Fibroblast of villous mesenchyme (primary cell): ENCODE measurements at regions not wholly inside any gene's neighbourhood (a gene's known extent, or its start where the extent isn't known, plus 50 kb on each side); places are given as distances from the start of the nearest gene placed in this dataset.

Experiments used
- DNase-seq: peaks from one replicate; pipeline ENCODE4 v3.0.0-alpha.2; 2010; ENCODE audit warnings: low read depth
- H3K4me3 ChIP-seq: 2 replicates; pipeline ENCODE4 v1.5.1; 2011; ENCODE audit warnings: low read depth, mild to moderate bottlenecking, low read length
- CTCF ChIP-seq: IDR thresholded peaks from 2 replicates; pipeline ENCODE4 v1.5.1; 2012; ENCODE audit warnings: low read depth, mild to moderate bottlenecking, low read length; ENCODE audit not compliant: insufficient read depth

GRCh38 chr2:103103678-103104077 is 341.8 kb downstream of the TMEM182 start:
- no peak for DNase-seq

GRCh38 chr2:103119352-103119751 is 357.5 kb downstream of the TMEM182 start:
- DNase-seq, result no peak
- no peak overlapping the region for H3K4me3 ChIP-seq
- TF ChIP-seq CTCF, result no peak

More at GRCh38 chr2:103103678-103104077, 341.8 kb downstream of the TMEM182 start:
- no peak overlapping the region for H3K4me3 ChIP-seq
- TF ChIP-seq CTCF, result no peak

GRCh38 chr2:103121106-103121505 is 359.3 kb downstream of the TMEM182 start:
- no peak overlapping the region for H3K4me3 ChIP-seq
- DNase-seq, result no peak
- no peak for TF ChIP-seq CTCF

- no peak for TF ChIP-seq CTCF
- DNase-seq, result no peak
- no peak overlapping the region for H3K4me3 ChIP-seq
These were observed 361.7 kb downstream of the TMEM182 start for GRCh38 chr2:103123516-103123915.

- no peak for DNase-seq
- no peak for TF ChIP-seq CTCF
These were observed 369.0 kb downstream of the TMEM182 start for GRCh38 chr2:103130857-103131256.

GRCh38 chr2:103132536-103133217 is 370.8 kb downstream of the TMEM182 start:
- TF ChIP-seq CTCF, result no peak
- no peak overlapping the region for H3K4me3 ChIP-seq
- DNase-seq, result no peak

More at GRCh38 chr2:103130857-103131256, 369.0 kb downstream of the TMEM182 start:
- H3K4me3 ChIP-seq, result no peak overlapping the region

- no peak for DNase-seq
- TF ChIP-seq CTCF, result no peak
- no peak overlapping the region for H3K4me3 ChIP-seq
These were observed 373.8 kb downstream of the TMEM182 start for GRCh38 chr2:103135679-103136078.
